ENCODE measurements at regions not wholly inside any gene's neighbourhood (a gene's known extent, or its start where the extent isn't known, plus 50 kb on each side); places are given as distances from the start of the nearest gene placed in this dataset.

GRCh38 chr5:96527768-96528661 lies 95.0 kb upstream of the PCSK1 start:
- Histone ChIP-seq H3K27ac (no peak overlapping the region), H3K4me3 (no peak overlapping the region), H3K9ac (no peak overlapping the region), H3K4me2 (no peak overlapping the region), H3K9me3 (replicated peaks in 1 of 11) (no peaks in the 10 kb centered on the region), H3K4me1 (peaks cover 0 to 7% (median 0%) of the 10 kb centered on the region in 10 experiments; a peak in 2 of 20 replicates), H3K27me3 (no peaks in the 10 kb centered on the region), H3K36me3 (no peaks in the 10 kb centered on the region), H4K20me1 (no peaks in the 10 kb centered on the region)
- no peak for TF ChIP-seq Cebpa-rat (IDR thresholded peaks at IDR 0.05)

GRCh38 chr5:96528826-96529474 lies 95.9 kb upstream of the PCSK1 start:
- no peak for TF ChIP-seq Cebpa-rat (IDR thresholded peaks at IDR 0.05)
- no peaks in the 10 kb centered on the region for H4K20me1 ChIP-seq
- peaks cover 0 to 7% (median 0%) of the 10 kb centered on the region in 10 experiments; a peak in 2 of 20 replicates for H3K4me1 ChIP-seq
- H3K4me3 ChIP-seq = no peak overlapping the region
- no peaks in the 10 kb centered on the region for H3K27me3 ChIP-seq
- no peak overlapping the region for H3K27ac ChIP-seq
- H3K4me2 ChIP-seq = no peak overlapping the region
- no peaks in the 10 kb centered on the region for H3K36me3 ChIP-seq
- H3K9me3 ChIP-seq (replicated peaks in 1 of 11) = no peaks in the 10 kb centered on the region
- no peak overlapping the region for H3K9ac ChIP-seq

- no peak overlapping the region for H3K9ac ChIP-seq
- no peaks in the 10 kb centered on the region for H3K27me3 ChIP-seq
- H3K4me1 ChIP-seq = peaks cover 0 to 7% (median 0%) of the 10 kb centered on the region in 10 experiments; a peak in 2 of 20 replicates
- H3K9me3 ChIP-seq (replicated peaks in 1 of 11) = no peaks in the 10 kb centered on the region
- H3K4me2 ChIP-seq = no peak overlapping the region
- TF ChIP-seq Cebpa-rat (IDR thresholded peaks at IDR 0.05) = no peak
- no peaks in the 10 kb centered on the region for H3K36me3 ChIP-seq
- H3K4me3 ChIP-seq = no peak overlapping the region
- H3K27ac ChIP-seq = no peak overlapping the region
- no peaks in the 10 kb centered on the region for H4K20me1 ChIP-seq
Measured at GRCh38 chr5:96529559-96529958, 96.5 kb upstream of the PCSK1 start.

DNA sequence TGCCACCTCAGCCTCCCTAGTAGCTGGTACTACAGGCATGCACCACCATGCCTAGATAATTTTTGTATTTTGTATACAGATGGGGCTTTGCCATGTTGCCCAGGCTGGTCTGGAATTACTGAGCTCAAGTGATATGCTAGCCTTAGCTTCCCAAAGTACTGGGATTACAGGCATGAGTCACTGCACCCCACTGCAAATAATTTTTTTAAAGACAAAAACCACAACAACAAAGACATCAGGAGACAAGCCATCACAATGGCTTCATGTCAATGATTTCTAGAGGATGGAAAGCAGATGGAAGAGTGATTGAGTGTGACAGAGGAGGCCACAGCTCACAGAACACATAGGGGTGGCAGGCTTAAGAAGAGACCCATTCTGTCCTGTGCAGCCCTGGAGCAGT lies 97.9 kb upstream of the PCSK1 start:
- Histone ChIP-seq H3K27me3 (no peaks in the 10 kb centered on the region), H4K20me1 (no peaks in the 10 kb centered on the region), H3K9ac (no peak overlapping the region), H3K36me3 (no peaks in the 10 kb centered on the region), H3K9me3 (replicated peaks in 1 of 11) (peaks cover 0 to under 1% (median 0%) of the 10 kb centered on the region in 11 experiments; a peak in 2 of 22 replicates), H3K4me2 (peak overlapping the region in 2 of 11 experiments; percentile 2 to 20; a peak in 2 of 22 replicates), H3K27ac (no peak overlapping the region), H3K4me1 (peaks cover 0 to 5% (median under 1%) of the 10 kb centered on the region in 10 experiments; a peak in 5 of 20 replicates), H3K4me3 (no peak overlapping the region)
- TF ChIP-seq Cebpa-rat (IDR thresholded peaks at IDR 0.05) = no peak

DNA sequence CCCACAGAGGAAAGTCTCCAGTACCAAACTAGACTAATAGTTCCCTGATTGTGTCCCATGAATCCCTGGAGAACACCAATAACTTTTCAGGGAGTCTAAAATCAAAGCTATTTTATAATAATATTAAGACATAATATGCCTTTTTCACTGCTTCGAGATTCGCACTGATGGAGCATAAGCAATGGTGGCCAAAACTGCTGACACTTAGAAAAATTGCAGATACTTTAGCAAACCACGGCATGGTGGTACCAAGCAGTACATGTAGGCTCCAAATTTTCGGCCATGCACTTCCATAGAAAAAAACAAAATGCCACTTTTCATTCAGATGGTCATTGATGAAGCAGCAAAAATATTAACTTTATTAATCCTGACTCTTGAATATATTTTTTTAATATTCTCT lies 100.3 kb upstream of the PCSK1 start:
- H3K36me3 ChIP-seq = no peaks in the 10 kb centered on the region
- H3K4me3 ChIP-seq = no peak overlapping the region
- no peaks in the 10 kb centered on the region for H4K20me1 ChIP-seq
- H3K4me2 ChIP-seq = no peak overlapping the region
- no peak overlapping the region for H3K27ac ChIP-seq
- H3K9ac ChIP-seq = no peak overlapping the region
- peaks cover 18 to 27% (median 23%) of the 10 kb centered on the region in 10 experiments for H3K4me1 ChIP-seq
- no peaks in the 10 kb centered on the region for H3K27me3 ChIP-seq
- peaks cover 0 to 5% (median 0%) of the 10 kb centered on the region in 11 experiments; a peak in 2 of 22 replicates for H3K9me3 ChIP-seq (replicated peaks in 1 of 11)
- no peak for TF ChIP-seq Cebpa-rat (IDR thresholded peaks at IDR 0.05)

- Histone ChIP-seq H3K27me3 (no peaks in the 10 kb centered on the region), H3K36me3 (no peaks in the 10 kb centered on the region), H3K9ac (peak overlapping the region in 7 of 11 experiments; percentile 1 to 56 (median 39); a peak in 12 of 22 replicates), H3K9me3 (replicated peaks in 1 of 11) (peaks cover 0 to 5% (median 0%) of the 10 kb centered on the region in 11 experiments; a peak in 2 of 22 replicates), H3K4me1 (peaks cover 20 to 34% (median 28%) of the 10 kb centered on the region in 10 experiments), H3K4me3 (peak overlapping the region in 3 of 10 experiments; percentile 11 to 31 (median 25); a peak in 5 of 20 replicates), H3K4me2 (peak overlapping the region; percentile 45 to 86 (median 73)), H4K20me1 (no peaks in the 10 kb centered on the region), H3K27ac (peak overlapping the region in 10 of 11 experiments; percentile 61 to 82 (median 74); a peak in 20 of 22 replicates)
- no peak for TF ChIP-seq Cebpa-rat (IDR thresholded peaks at IDR 0.05)
Measured at GRCh38 chr5:96537386-96537785, 104.3 kb upstream of the PCSK1 start.

DNA sequence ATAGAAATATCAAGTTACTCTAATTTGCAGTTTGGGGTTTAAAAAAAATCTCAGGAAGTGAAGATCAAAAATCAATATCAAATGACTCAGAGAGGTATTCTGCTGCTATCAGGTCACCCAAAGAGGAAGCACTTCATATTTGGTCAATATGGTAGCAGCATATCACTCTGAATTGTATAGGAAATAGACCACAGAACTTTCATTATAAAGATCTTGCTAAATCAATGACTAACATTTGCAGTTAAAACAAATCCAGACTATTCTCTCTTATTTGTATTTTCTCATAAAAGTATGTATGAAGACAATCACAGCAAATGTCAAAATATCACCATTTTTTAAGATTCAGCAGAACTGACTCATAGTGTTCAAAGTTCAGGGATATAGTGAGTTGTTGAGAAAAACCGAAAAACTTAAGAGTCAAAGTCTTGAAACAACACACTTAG lies 105.8 kb upstream of the PCSK1 start:
- H3K4me1 ChIP-seq = peaks cover 20 to 34% (median 28%) of the 10 kb centered on the region in 10 experiments
- no peak overlapping the region for H3K4me3 ChIP-seq
- no peak overlapping the region for H3K27ac ChIP-seq
- no peak overlapping the region for H3K9ac ChIP-seq
- no peaks in the 10 kb centered on the region for H3K27me3 ChIP-seq
- no peak for TF ChIP-seq Cebpa-rat (IDR thresholded peaks at IDR 0.05)
- H3K9me3 ChIP-seq (replicated peaks in 1 of 11) = peaks cover 0 to 5% (median 0%) of the 10 kb centered on the region in 11 experiments; a peak in 2 of 22 replicates
- peak overlapping the region in 8 of 11 experiments; percentile 9 to 86 (median 71); a peak in 11 of 22 replicates for H3K4me2 ChIP-seq
- H4K20me1 ChIP-seq = no peaks in the 10 kb centered on the region
- H3K36me3 ChIP-seq = no peaks in the 10 kb centered on the region

DNA sequence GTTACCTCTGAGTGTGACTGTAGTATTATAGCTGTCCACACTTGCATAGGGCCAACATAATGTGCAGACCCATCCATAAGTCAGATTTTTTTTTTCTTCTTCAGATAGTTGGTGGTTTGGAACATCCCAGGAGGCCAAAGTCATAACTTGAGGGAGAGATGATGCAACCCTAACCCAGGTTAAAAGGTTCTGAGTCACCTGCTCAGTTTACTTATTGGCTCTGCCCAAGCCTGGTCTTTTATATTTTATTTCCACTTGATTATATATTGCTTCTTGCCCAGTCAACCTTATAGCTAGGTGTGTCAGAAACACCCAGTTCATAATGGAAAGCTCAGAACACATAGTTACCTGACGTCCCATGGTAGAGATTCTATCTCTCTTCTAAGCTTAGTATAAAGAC lies 113.1 kb upstream of the PCSK1 start:
- H3K9ac ChIP-seq = no peak overlapping the region
- no peak for TF ChIP-seq Cebpa-rat (IDR thresholded peaks at IDR 0.05)

GRCh38 chr5:96547486-96547885 lies 114.4 kb upstream of the PCSK1 start:
- Histone ChIP-seq H3K27me3 (no peaks in the 10 kb centered on the region), H4K20me1 (no peaks in the 10 kb centered on the region), H3K4me1 (no peaks in the 10 kb centered on the region), H3K9ac (no peak overlapping the region), H3K4me3 (no peak overlapping the region), H3K4me2 (no peak overlapping the region), H3K27ac (no peak overlapping the region), H3K36me3 (no peaks in the 10 kb centered on the region), H3K9me3 (replicated peaks in 1 of 11) (no peaks in the 10 kb centered on the region)
- TF ChIP-seq Cebpa-rat (IDR thresholded peaks at IDR 0.05) = no peak

More for the DNA sequence above, 113.1 kb upstream of the PCSK1 start:
- Histone ChIP-seq H3K4me1 (no peaks in the 10 kb centered on the region), H3K9me3 (replicated peaks in 1 of 11) (no peaks in the 10 kb centered on the region), H4K20me1 (no peaks in the 10 kb centered on the region), H3K36me3 (no peaks in the 10 kb centered on the region), H3K4me2 (no peak overlapping the region), H3K4me3 (no peak overlapping the region), H3K27me3 (no peaks in the 10 kb centered on the region), H3K27ac (no peak overlapping the region)

Measured in BLaER1 treated with 17β-estradiol and CSF1 and Interleukin-3, amounts not matched to agents 10 nM and 100 nM (cell line).